HCT116 (cell line): ENCODE measurements at regions not wholly inside any gene's neighbourhood (a gene's known extent, or its start where the extent isn't known, plus 50 kb on each side); places are given as distances from the start of the nearest gene placed in this dataset.

Experiments used
- ATAC-seq: fragments of 200-7000 bp; cut with Tn5 transposase; 2 replicates; pipeline ENCODE4 v1.9.1; 2020; ENCODE audit warnings: mild to moderate bottlenecking, moderate library complexity
- BruUV-seq: library from RNA; stranded (reverse); fragments of 400-500 nt; replicated peaks from 2 replicates; lab custom pipeline; 2021; lab: Mats Ljungman, UMichigan
- CTCF ChIA-PET: fragments of 300-600 bp; sonication (Branson Sonifier 250); formaldehyde crosslinking; loops from one replicate; lab custom pipeline; 2021; ENCODE audit warnings: antibody characterized with exemption; lab: Charles Lee
- POLR2A ChIA-PET: fragments of 300-600, 350-600 bp; sonication (Branson Sonifier 250); formaldehyde crosslinking; loops from one replicate; lab custom pipeline; 2021; ENCODE audit warnings: antibody characterized with exemption; lab: Charles Lee
- RAD21 ChIA-PET, 2 experiments: fragments of 300-600 bp; sonication (Branson Sonifier 250); formaldehyde crosslinking; loops; one replicate each; lab custom pipeline; 2023; ENCODE audit warnings: low total read pairs in 2 of 2; ENCODE audit not compliant: uncharacterized antibody in 2 of 2, unreplicated experiment in 2 of 2, low non-redundant PET in 1 of 2; lab: Charles Lee
- DNase-seq: peaks from one replicate; pipeline ENCODE4 v3.0.0-alpha.2; 2010; ENCODE audit warnings: low read depth, low spot score
- H2AFZ ChIP-seq: fragments of 200-600 bp; shearing (Covaris generic), sonication (generic); 2 replicates; pipeline ENCODE4 v1.6.1; 2017; ENCODE audit warnings: low read depth, mixed run types, mixed read lengths, antibody characterized with exemption, low read length; ENCODE audit not compliant: poor library complexity, severe bottlenecking
- H3K27ac ChIP-seq: 2 replicates; pipeline ENCODE4 v1.5.1; 2012; ENCODE audit warnings: low read depth, low read length
- H3K27me3 ChIP-seq: fragments of 200-600 bp; sonication (generic); 2 replicates; pipeline ENCODE4 v1.6.1; 2016; ENCODE audit warnings: mixed run types, low read length, mixed read lengths; ENCODE audit not compliant: insufficient read depth
- H3K36me3 ChIP-seq, 2 experiments: fragments of 200-500 bp in 1 of 2; fragments of 200-600 bp in 1 of 2; sonication (Bioruptor generic) in 1 of 2; sonication (generic) in 1 of 2; 2 replicates each; pipeline versions ENCODE4 v1.5.1 to v1.6.1; 2014 to 2016; ENCODE audit warnings: low read length in 2 of 2, inconsistent platforms in 1 of 2, mixed read lengths in 1 of 2, mixed run types in 1 of 2; ENCODE audit not compliant: insufficient read depth in 2 of 2, control insufficient read depth in 1 of 2
- H3K4me1 ChIP-seq, 2 experiments: fragments of 200-600 bp in 1 of 2; sonication (generic) in 1 of 2; 2 replicates each; pipeline versions ENCODE4 v1.5.1 to v1.6.1; 2012 to 2017; ENCODE audit warnings: low read length in 2 of 2, inconsistent platforms in 1 of 2, mild to moderate bottlenecking in 1 of 2, mixed read lengths in 1 of 2, mixed run types in 1 of 2, moderate library complexity in 1 of 2; ENCODE audit not compliant: insufficient read depth in 2 of 2, control insufficient read depth in 1 of 2
- H3K4me2 ChIP-seq: fragments of 200-600 bp; sonication (generic); 2 replicates; pipeline ENCODE4 v1.6.1; 2017; ENCODE audit warnings: mixed run types, low read length, mixed read lengths
- H3K4me3 ChIP-seq, 2 experiments: fragments of 200-600 bp in 1 of 2; sonication (generic) in 1 of 2; replicated peaks in 1 of 2; 2 replicates each; pipeline ENCODE4 v1.5.1; 2011 to 2016; ENCODE audit warnings: low read length in 2 of 2, control low read depth in 1 of 2, low read depth in 1 of 2, mild to moderate bottlenecking in 1 of 2, mixed read lengths in 1 of 2, mixed run types in 1 of 2
- H3K79me2 ChIP-seq: fragments of 200-600 bp; sonication (generic); 2 replicates; pipeline ENCODE4 v1.6.1; 2017; ENCODE audit warnings: mild to moderate bottlenecking, mixed run types, low read length, moderate library complexity, mixed read lengths; ENCODE audit not compliant: insufficient read depth
- H3K9ac ChIP-seq: fragments of 200-600 bp; sonication (generic); 2 replicates; pipeline ENCODE4 v1.6.1; 2016; ENCODE audit warnings: low read length, mixed read lengths
- H3K9me2 ChIP-seq: fragments of 200-600 bp; sonication (generic), shearing (Covaris generic); 2 replicates; pipeline ENCODE4 v1.6.1; 2017; ENCODE audit warnings: mixed run types, mild to moderate bottlenecking, moderate library complexity; ENCODE audit not compliant: insufficient read depth
- H3K9me3 ChIP-seq, 2 experiments: fragments of 200-500 bp in 1 of 2; fragments of 200-600 bp in 1 of 2; sonication (Bioruptor generic) in 1 of 2; sonication (generic) in 1 of 2; 2 replicates each; pipeline ENCODE4 v1.6.1; 2014 to 2017; ENCODE audit warnings: low read length in 2 of 2, mixed read lengths in 2 of 2, inconsistent platforms in 1 of 2, low read depth in 1 of 2, mild to moderate bottlenecking in 1 of 2, mixed run types in 1 of 2, moderate library complexity in 1 of 2; ENCODE audit not compliant: control insufficient read depth in 1 of 2, insufficient read depth in 1 of 2
- H4K20me1 ChIP-seq: fragments of 200-600 bp; sonication (generic), shearing (Covaris generic); 2 replicates; pipeline ENCODE4 v1.6.1; 2017; ENCODE audit warnings: mixed run types, mild to moderate bottlenecking, moderate library complexity; ENCODE audit not compliant: insufficient read depth
- EGR1 ChIP-seq: IDR thresholded peaks from 2 replicates; pipeline ENCODE4 v1.6.1; 2012; ENCODE audit warnings: low read depth
- ELF1 ChIP-seq: IDR thresholded peaks from 2 replicates; pipeline ENCODE4 v1.6.1; 2012; ENCODE audit warnings: low read depth, borderline replicate concordance
- EZH2 ChIP-seq: fragments of 200-600 bp; sonication (generic); IDR thresholded peaks from 2 replicates; pipeline ENCODE4 v1.6.1; 2017; ENCODE audit warnings: antibody characterized with exemption, mixed run types
- FOSL1 ChIP-seq: IDR thresholded peaks from 2 replicates; pipeline ENCODE4 v1.6.1; 2012; ENCODE audit warnings: low read depth
- JUND ChIP-seq: IDR thresholded peaks from 2 replicates; pipeline ENCODE4 v1.6.1; 2012
- POLR2A ChIP-seq: IDR thresholded peaks from 2 replicates; pipeline ENCODE4 v1.7.0; 2011; ENCODE audit warnings: borderline replicate concordance; ENCODE audit not compliant: insufficient read depth, insufficient read length; ENCODE audit errors: extremely low read depth
- SIN3A ChIP-seq: IDR thresholded peaks from 2 replicates; pipeline ENCODE4 v1.6.1; 2012; ENCODE audit warnings: low read depth
- SRF ChIP-seq: IDR thresholded peaks from 2 replicates; pipeline ENCODE4 v1.6.1; 2012; ENCODE audit warnings: low read depth
- YY1 ChIP-seq: IDR thresholded peaks from 2 replicates; pipeline ENCODE4 v1.6.1; 2011; ENCODE audit warnings: low read length, low read depth, moderate library complexity, mild to moderate bottlenecking; ENCODE audit not compliant: insufficient replicate concordance; ENCODE audit errors: extremely low read depth
- ZNF274 ChIP-seq: fragments of 200-500 bp; sonication (Bioruptor generic); IDR thresholded peaks from 2 replicates; pipeline ENCODE4 v1.6.1; 2014; ENCODE audit warnings: mild to moderate bottlenecking, low read depth, low read length, inconsistent platforms
- intact Hi-C: fragments of 100-400 bp; cut with micrococcal nuclease; formaldehyde crosslinking; loops from 2 replicates; pipeline ENCODE4 v1.10.0; 2022

GRCh38 chr7:41504214-41504980 lies 198.5 kb downstream of the INHBA start:
- Histone ChIP-seq H3K79me2 (no peaks in the 10 kb centered on the region), H3K4me3 (no peak overlapping the region), H3K36me3 (no peaks in the 10 kb centered on the region), H3K9ac (no peak overlapping the region), H3K9me2 (no peaks in the 10 kb centered on the region), H2AFZ (no peak overlapping the region), H3K9me3 (no peaks in the 10 kb centered on the region), H3K27me3 (no peaks in the 10 kb centered on the region), H3K4me2 (no peak overlapping the region), H3K4me1 (no peaks in the 10 kb centered on the region), H4K20me1 (no peaks in the 10 kb centered on the region), H3K27ac (no peak overlapping the region)
- ChIA-PET POLR2A (no interaction called here), RAD21 (no interaction called here), CTCF (interaction anchor here (1.0 kb wide), 1 partner anchor 207 kb away, joined by 3 read pairs; no protein-coding TSS in a partner anchor)
- TF ChIP-seq SIN3A (no peak), YY1 (no peak), FOSL1 (no peak), POLR2A (no peak)
- BruUV-seq, result no TSS peak
- DNase-seq (no peak), ATAC-seq (no peak)
- intact Hi-C loops, result no loop called here

GRCh38 chr7:41503438-41503837 lies 199.5 kb downstream of the INHBA start:
- H3K9me3 ChIP-seq, result no peaks in the 10 kb centered on the region
- no peak overlapping the region for H3K27ac ChIP-seq
- TF ChIP-seq ELF1 (no peak), JUND (no peak), YY1 (no peak), EZH2 (no peak), EGR1 (no peak), SRF (no peak), POLR2A (no peak), ZNF274 (no peak)
- H3K9ac ChIP-seq, result no peak overlapping the region
- no peaks in the 10 kb centered on the region for H3K27me3 ChIP-seq
- ChIA-PET RAD21 (no interaction called here), POLR2A (no interaction called here), CTCF (interaction anchor here (1.0 kb wide), 1 partner anchor 208 kb away, joined by 3 read pairs; no protein-coding TSS in a partner anchor)
- no peaks in the 10 kb centered on the region for H3K79me2 ChIP-seq
- no peak overlapping the region for H2AFZ ChIP-seq
- no peak for DNase-seq
- H3K4me1 ChIP-seq, result no peaks in the 10 kb centered on the region
- no peaks in the 10 kb centered on the region for H3K9me2 ChIP-seq
- no peaks in the 10 kb centered on the region for H3K36me3 ChIP-seq
- BruUV-seq, result no TSS peak
- intact Hi-C loops, result no loop called here
- no peak for ATAC-seq
- H4K20me1 ChIP-seq, result no peaks in the 10 kb centered on the region
- H3K4me2 ChIP-seq, result no peak overlapping the region
- H3K4me3 ChIP-seq, result no peak overlapping the region
